Upper lobe of left lung (tissue), 4 donors: ENCODE measurements at regions not wholly inside any gene's neighbourhood (a gene's known extent, or its start where the extent isn't known, plus 50 kb on each side); places are given as distances from the start of the nearest gene placed in this dataset.

Experiments
- CTCF ChIP-seq, 6 experiments: fragments of 450-650 bp in 4 of 6; fragments of 200-600 bp in 2 of 6; sonication (generic) in 2 of 6; IDR thresholded peaks; one replicate each; pipeline ENCODE4 v1.5.1; 2016 to 2019; ENCODE audit warnings: antibody characterized with exemption in 6 of 6
- EP300 ChIP-seq, 4 donors: sonication (generic); formaldehyde crosslinking; IDR thresholded peaks; one replicate each; pipeline ENCODE4 v1.5.1; 2017; ENCODE audit warnings: antibody characterized with exemption in 4 of 4, control low read depth in 2 of 4

GRCh38 chr1:8077602-8078001 lies 51.5 kb upstream of the ERRFI1 start:
- no peak for TF ChIP-seq CTCF (IDR thresholded peaks at IDR 0.05)
- TF ChIP-seq EP300 (IDR thresholded peaks at IDR 0.05), result no peak
